22Rv1 (cell line): ENCODE measurements at regions not wholly inside any gene's neighbourhood (a gene's known extent, or its start where the extent isn't known, plus 50 kb on each side); places are given as distances from the start of the nearest gene placed in this dataset.

Experiments used
- ZFX ChIP-seq: fragments of 450-650 bp; IDR thresholded peaks from 2 replicates; pipeline ENCODE4 v1.6.1; 2017; ENCODE audit warnings: antibody characterized with exemption, borderline replicate concordance
- TF ChIP-seq, protein P1 (sequence below): fragments of 450-650 bp; IDR thresholded peaks from 2 replicates; pipeline ENCODE4 v1.5.1; 2017; ENCODE audit warnings: mild to moderate bottlenecking

DNA sequence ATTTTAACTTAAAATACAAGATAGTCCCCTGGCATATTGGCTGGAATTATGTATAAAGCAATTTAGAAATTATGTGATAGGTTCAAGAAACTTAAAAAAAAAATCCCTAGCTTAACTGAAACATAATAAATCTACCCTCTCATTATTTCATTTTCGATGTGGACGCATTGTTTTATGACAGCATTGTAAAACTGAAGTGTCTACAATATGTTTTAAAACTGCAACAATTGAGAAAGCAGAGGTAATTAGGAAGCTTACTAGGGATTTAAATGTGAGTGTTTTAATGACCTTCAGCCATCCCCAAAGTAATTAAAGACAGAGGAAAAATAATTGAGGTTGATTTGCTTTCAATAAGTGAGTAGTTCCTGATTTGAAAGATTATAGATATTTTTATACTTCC lies 776.0 kb downstream of the TBC1D32 start:
- TF ChIP-seq, protein P1, sequence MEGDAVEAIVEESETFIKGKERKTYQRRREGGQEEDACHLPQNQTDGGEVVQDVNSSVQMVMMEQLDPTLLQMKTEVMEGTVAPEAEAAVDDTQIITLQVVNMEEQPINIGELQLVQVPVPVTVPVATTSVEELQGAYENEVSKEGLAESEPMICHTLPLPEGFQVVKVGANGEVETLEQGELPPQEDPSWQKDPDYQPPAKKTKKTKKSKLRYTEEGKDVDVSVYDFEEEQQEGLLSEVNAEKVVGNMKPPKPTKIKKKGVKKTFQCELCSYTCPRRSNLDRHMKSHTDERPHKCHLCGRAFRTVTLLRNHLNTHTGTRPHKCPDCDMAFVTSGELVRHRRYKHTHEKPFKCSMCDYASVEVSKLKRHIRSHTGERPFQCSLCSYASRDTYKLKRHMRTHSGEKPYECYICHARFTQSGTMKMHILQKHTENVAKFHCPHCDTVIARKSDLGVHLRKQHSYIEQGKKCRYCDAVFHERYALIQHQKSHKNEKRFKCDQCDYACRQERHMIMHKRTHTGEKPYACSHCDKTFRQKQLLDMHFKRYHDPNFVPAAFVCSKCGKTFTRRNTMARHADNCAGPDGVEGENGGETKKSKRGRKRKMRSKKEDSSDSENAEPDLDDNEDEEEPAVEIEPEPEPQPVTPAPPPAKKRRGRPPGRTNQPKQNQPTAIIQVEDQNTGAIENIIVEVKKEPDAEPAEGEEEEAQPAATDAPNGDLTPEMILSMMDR, result no peak
- TF ChIP-seq ZFX, result no peak
